PC-9 (cell line): ENCODE measurements at regions not wholly inside any gene's neighbourhood (a gene's known extent, or its start where the extent isn't known, plus 50 kb on each side); places are given as distances from the start of the nearest gene placed in this dataset.

Experiments used
- BruUV-seq: library from RNA; stranded (reverse); fragments of 400-500 nt; replicated peaks from 2 replicates; lab custom pipeline; 2021; lab: Mats Ljungman, UMichigan
- CTCF ChIA-PET: fragments of 300-600 bp; sonication (Branson Sonifier 250); formaldehyde crosslinking; loops from one replicate; lab custom pipeline; 2022; ENCODE audit warnings: antibody characterized with exemption; lab: Charles Lee
- POLR2A ChIA-PET: fragments of 300-600 bp; sonication (Branson Sonifier 250); formaldehyde crosslinking; loops from one replicate; lab custom pipeline; 2022; ENCODE audit warnings: antibody characterized with exemption; ENCODE audit not compliant: unreplicated experiment; lab: Charles Lee
- DNase-seq, 2 experiments: peaks; one replicate each; pipeline versions ENCODE4 v3.0.0 to v3.0.0-alpha.2; 2015 to 2022; ENCODE audit warnings: mixed read lengths in 1 of 2
- H2AFZ ChIP-seq: fragments of 200-600 bp; sonication (generic); 2 replicates; pipeline ENCODE4 v1.8.1; 2017; ENCODE audit warnings: antibody characterized with exemption
- H3F3A ChIP-seq: fragments of 200-600 bp; sonication (generic); 2 replicates; pipeline ENCODE4 v1.8.1; 2017; ENCODE audit warnings: antibody characterized with exemption, mild to moderate bottlenecking, low read depth; ENCODE audit not compliant: insufficient read depth
- H3K27ac ChIP-seq: fragments of 200-600 bp; sonication (generic); 2 replicates; pipeline ENCODE4 v1.6.1; 2016; ENCODE audit warnings: mixed run types
- H3K27me3 ChIP-seq: fragments of 200-600 bp; sonication (generic); 2 replicates; pipeline ENCODE4 v1.6.1; 2016; ENCODE audit warnings: low read depth, mixed run types; ENCODE audit not compliant: insufficient read depth
- H3K36me3 ChIP-seq: fragments of 200-600 bp; sonication (generic); 2 replicates; pipeline ENCODE4 v1.6.1; 2016; ENCODE audit warnings: low read depth, mixed run types
- H3K4me1 ChIP-seq: fragments of 200-600 bp; sonication (generic); replicated peaks from 2 replicates; pipeline ENCODE4 v1.6.1; 2016; ENCODE audit warnings: mixed run types; ENCODE audit not compliant: insufficient read depth
- H3K4me2 ChIP-seq: fragments of 200-600 bp; sonication (generic); 2 replicates; pipeline ENCODE4 v1.6.1; 2017; ENCODE audit warnings: mixed run types
- H3K4me3 ChIP-seq: fragments of 200-600 bp; sonication (generic); 2 replicates; pipeline ENCODE4 v1.6.1; 2016; ENCODE audit warnings: mixed run types
- H3K79me2 ChIP-seq: fragments of 200-600 bp; sonication (generic); 2 replicates; pipeline ENCODE4 v1.6.1; 2017; ENCODE audit warnings: low read depth, mixed run types
- H3K9me2 ChIP-seq: fragments of 200-600 bp; sonication (generic); 2 replicates; pipeline ENCODE4 v1.8.1; 2017; ENCODE audit warnings: mild to moderate bottlenecking; ENCODE audit not compliant: insufficient read depth
- H3K9me3 ChIP-seq: fragments of 200-600 bp; sonication (generic); 2 replicates; pipeline ENCODE4 v1.8.1; 2016; ENCODE audit warnings: low read depth; ENCODE audit not compliant: insufficient read depth
- H4K20me1 ChIP-seq: fragments of 200-600 bp; sonication (generic); 2 replicates; pipeline ENCODE4 v1.8.1; 2017; ENCODE audit not compliant: insufficient read depth
- EZH2 ChIP-seq: fragments of 200-600 bp; sonication (generic); IDR thresholded peaks from 2 replicates; pipeline ENCODE4 v1.8.0; 2017; ENCODE audit warnings: antibody characterized with exemption, low read depth
- intact Hi-C: fragments of 100-400 bp; cut with micrococcal nuclease; formaldehyde crosslinking; loops from one replicate; pipeline ENCODE4 v1.10.0; 2022; ENCODE audit not compliant: unreplicated experiment
- TF ChIP-seq, protein P1 (sequence below): fragments of 200-600 bp; sonication (generic); conservative IDR thresholded peaks from 2 replicates; pipeline ENCODE4 v1.6.1; 2017; ENCODE audit warnings: mixed run types, antibody characterized with exemption, mild to moderate bottlenecking, moderate library complexity

DNA sequence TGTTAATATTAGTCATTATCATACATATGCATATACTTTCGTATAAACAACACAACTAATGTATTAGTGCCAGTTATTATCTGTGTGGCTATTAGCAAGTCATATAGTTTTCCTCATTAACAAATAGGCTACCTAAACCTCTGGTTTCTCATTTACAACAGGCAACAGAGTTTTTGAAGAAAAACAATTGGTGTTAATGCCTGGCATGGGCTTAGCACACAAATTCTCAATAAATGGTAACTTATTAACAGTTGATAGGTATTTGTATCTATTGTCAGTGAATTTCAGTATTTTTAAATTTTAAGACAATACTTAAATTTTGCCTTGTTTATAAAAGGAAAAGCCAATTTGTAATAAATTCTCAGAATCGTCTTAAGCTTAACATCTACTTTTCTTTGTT is 182.5 kb downstream of the PMAIP1 start:
- TF ChIP-seq, protein P1, sequence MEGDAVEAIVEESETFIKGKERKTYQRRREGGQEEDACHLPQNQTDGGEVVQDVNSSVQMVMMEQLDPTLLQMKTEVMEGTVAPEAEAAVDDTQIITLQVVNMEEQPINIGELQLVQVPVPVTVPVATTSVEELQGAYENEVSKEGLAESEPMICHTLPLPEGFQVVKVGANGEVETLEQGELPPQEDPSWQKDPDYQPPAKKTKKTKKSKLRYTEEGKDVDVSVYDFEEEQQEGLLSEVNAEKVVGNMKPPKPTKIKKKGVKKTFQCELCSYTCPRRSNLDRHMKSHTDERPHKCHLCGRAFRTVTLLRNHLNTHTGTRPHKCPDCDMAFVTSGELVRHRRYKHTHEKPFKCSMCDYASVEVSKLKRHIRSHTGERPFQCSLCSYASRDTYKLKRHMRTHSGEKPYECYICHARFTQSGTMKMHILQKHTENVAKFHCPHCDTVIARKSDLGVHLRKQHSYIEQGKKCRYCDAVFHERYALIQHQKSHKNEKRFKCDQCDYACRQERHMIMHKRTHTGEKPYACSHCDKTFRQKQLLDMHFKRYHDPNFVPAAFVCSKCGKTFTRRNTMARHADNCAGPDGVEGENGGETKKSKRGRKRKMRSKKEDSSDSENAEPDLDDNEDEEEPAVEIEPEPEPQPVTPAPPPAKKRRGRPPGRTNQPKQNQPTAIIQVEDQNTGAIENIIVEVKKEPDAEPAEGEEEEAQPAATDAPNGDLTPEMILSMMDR = no peak
- BruUV-seq = no TSS peak
- CTCF ChIA-PET = no interaction called here

DNA sequence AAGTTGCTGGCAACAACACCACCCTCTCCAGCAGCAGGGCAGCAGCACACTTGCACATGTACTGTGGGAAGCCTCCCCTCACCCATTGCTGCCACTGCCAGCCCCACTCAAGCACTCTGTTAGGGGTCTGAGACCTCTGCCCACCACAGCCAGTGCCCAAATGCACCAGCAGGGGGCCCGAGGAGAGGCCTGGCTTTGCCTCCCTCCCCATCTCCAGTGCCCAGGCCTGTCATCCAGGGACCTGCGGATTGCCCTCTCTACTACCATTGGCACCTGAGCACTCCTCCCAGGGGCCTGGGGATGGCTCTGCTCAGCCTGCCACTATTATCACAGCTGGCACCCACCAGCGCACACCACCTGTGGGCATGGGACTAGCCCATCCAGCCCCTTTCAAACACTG is 175.7 kb downstream of the PMAIP1 start:
- H3K36me3 ChIP-seq = no peaks in the 10 kb centered on the region
- no peaks in the 10 kb centered on the region for H3F3A ChIP-seq
- no peaks in the 10 kb centered on the region for H3K9me2 ChIP-seq
- intact Hi-C loops = no loop called here
- H3K27me3 ChIP-seq = no peaks in the 10 kb centered on the region
- no TSS peak for BruUV-seq
- no peaks in the 10 kb centered on the region for H3K79me2 ChIP-seq
- CTCF ChIA-PET = no interaction called here
- H4K20me1 ChIP-seq = no peaks in the 10 kb centered on the region
- no peak overlapping the region for H2AFZ ChIP-seq
- H3K4me1 ChIP-seq = no peaks in the 10 kb centered on the region
- no peak overlapping the region for H3K4me2 ChIP-seq
- no peak for TF ChIP-seq EZH2
- TF ChIP-seq, protein P1 = no peak
- no peak overlapping the region for H3K4me3 ChIP-seq
- DNase-seq = no peak
- POLR2A ChIA-PET = no interaction called here
- H3K9me3 ChIP-seq = no peaks in the 10 kb centered on the region
- no peak overlapping the region for H3K27ac ChIP-seq

More for the DNA sequence above, 182.5 kb downstream of the PMAIP1 start:
- H3K4me3 ChIP-seq = no peak overlapping the region
- no peaks in the 10 kb centered on the region for H3K4me1 ChIP-seq
- intact Hi-C loops = no loop called here
- no peaks in the 10 kb centered on the region for H3K9me2 ChIP-seq
- no peak overlapping the region for H3K27ac ChIP-seq
- no peaks in the 10 kb centered on the region for H4K20me1 ChIP-seq
- H3K9me3 ChIP-seq = no peaks in the 10 kb centered on the region
- H3K36me3 ChIP-seq = no peaks in the 10 kb centered on the region
- POLR2A ChIA-PET = no interaction called here
- H3K79me2 ChIP-seq = no peaks in the 10 kb centered on the region
- no peak for DNase-seq
- no peaks in the 10 kb centered on the region for H3K27me3 ChIP-seq
- H3K4me2 ChIP-seq = no peak overlapping the region
- no peak overlapping the region for H2AFZ ChIP-seq
- H3F3A ChIP-seq = no peaks in the 10 kb centered on the region

DNA sequence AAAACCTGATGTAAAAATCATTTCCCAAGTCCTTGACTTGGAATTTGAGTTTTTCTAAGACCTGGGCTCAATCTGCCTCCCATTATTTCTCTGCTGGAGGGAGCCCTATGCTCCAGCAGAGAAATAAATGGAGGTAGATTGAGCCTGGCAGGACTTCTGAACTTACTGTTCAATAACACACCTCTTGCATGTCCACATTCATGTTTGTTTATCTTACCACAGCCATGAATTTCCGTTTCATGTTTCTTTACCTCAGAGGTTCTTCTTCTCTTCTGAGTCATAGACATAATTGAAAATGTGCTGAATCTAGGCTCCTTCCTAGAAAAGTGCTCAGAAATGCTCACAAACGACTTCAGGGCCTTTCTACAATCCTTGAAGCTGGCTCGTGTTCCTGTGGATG is 170.8 kb downstream of the PMAIP1 start:
- Histone ChIP-seq H3K27ac (no peak overlapping the region), H2AFZ (no peak overlapping the region), H3K79me2 (no peaks in the 10 kb centered on the region), H3K4me2 (no peak overlapping the region), H3F3A (no peaks in the 10 kb centered on the region), H3K9me3 (no peaks in the 10 kb centered on the region), H3K36me3 (no peaks in the 10 kb centered on the region), H3K27me3 (no peaks in the 10 kb centered on the region), H4K20me1 (no peaks in the 10 kb centered on the region), H3K4me1 (no peaks in the 10 kb centered on the region), H3K4me3 (no peak overlapping the region), H3K9me2 (no peaks in the 10 kb centered on the region)
- CTCF ChIA-PET = no interaction called here
- TF ChIP-seq EZH2 = no peak
- TF ChIP-seq, protein P1 = no peak
- DNase-seq = no peak
- POLR2A ChIA-PET = interaction anchor here (0.6 kb wide), 1 partner anchor 1137 kb away, joined by 10 read pairs; no protein-coding TSS in a partner anchor
- intact Hi-C loops = no loop called here
- no TSS peak for BruUV-seq
